GM12874 (cell line): ENCODE measurements at regions not wholly inside any gene's neighbourhood (a gene's known extent, or its start where the extent isn't known, plus 50 kb on each side); places are given as distances from the start of the nearest gene placed in this dataset.

Experiments used
- TF ChIP-seq, protein P1 (sequence below): IDR thresholded peaks from 2 replicates; pipeline ENCODE4 v1.5.1; 2011; ENCODE audit warnings: low read depth, mild to moderate bottlenecking, control low read depth, low read length, moderate library complexity; ENCODE audit not compliant: insufficient read depth

DNA sequence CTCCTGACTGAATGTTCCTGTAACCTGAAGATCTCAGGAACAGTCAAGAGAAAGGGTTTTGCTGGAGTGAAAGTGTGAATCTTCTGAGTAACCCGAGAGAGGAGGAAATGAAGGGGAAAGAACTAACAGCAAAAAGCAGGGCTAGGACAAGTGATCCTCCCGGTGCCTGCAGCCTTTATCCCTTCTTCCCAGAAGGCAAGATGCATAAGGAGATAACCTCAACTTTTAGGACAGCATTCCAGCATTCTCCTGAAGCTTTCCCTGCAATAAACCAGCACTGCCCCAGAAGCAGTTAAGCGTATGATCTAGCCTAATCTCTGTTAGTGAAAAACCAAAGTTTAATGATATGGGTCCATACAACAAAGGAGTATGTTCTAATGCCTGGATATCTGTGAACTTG lies 298.8 kb downstream of the MEX3B start:
- TF ChIP-seq, protein P1, sequence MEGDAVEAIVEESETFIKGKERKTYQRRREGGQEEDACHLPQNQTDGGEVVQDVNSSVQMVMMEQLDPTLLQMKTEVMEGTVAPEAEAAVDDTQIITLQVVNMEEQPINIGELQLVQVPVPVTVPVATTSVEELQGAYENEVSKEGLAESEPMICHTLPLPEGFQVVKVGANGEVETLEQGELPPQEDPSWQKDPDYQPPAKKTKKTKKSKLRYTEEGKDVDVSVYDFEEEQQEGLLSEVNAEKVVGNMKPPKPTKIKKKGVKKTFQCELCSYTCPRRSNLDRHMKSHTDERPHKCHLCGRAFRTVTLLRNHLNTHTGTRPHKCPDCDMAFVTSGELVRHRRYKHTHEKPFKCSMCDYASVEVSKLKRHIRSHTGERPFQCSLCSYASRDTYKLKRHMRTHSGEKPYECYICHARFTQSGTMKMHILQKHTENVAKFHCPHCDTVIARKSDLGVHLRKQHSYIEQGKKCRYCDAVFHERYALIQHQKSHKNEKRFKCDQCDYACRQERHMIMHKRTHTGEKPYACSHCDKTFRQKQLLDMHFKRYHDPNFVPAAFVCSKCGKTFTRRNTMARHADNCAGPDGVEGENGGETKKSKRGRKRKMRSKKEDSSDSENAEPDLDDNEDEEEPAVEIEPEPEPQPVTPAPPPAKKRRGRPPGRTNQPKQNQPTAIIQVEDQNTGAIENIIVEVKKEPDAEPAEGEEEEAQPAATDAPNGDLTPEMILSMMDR, result no peak

DNA sequence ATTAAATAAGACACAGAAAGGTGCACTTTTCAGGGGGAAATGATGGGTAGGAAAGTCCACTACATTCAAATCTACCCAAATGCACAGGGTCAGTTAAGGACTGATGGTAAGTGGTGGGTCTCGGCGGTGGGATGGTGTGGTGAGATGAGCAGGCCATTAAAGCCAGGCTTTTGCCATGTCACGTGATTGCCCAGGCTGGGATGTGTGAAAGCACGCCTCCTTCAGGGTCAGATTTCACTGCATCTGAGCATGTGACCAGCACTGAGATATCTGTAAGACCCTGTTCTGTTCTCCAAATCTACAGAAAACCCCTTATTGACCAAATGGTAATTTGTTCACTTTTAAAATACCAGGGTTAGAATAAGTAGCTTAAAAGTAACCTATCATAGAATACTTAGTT lies 301.5 kb downstream of the MEX3B start:
- TF ChIP-seq, protein P1, result no peak

DNA sequence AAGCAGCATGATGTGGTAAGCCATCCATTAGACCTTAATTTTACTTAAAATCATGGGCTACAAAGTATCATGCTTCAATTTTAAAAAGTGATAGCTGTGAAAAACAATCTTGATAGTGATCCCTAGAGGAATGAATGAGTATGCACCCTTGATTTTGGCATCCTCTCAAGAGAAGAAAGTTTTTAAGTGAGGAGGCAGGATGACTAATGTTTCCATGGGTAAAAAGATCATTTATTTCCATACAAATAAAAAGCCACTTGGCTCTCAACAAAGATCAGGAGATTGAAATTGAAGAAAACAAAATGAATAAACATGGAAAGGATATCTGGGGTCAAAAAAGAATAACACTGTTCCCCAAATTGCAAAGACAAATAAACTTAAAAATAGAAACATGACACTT lies 305.4 kb downstream of the MEX3B start:
- TF ChIP-seq, protein P1, result no peak

DNA sequence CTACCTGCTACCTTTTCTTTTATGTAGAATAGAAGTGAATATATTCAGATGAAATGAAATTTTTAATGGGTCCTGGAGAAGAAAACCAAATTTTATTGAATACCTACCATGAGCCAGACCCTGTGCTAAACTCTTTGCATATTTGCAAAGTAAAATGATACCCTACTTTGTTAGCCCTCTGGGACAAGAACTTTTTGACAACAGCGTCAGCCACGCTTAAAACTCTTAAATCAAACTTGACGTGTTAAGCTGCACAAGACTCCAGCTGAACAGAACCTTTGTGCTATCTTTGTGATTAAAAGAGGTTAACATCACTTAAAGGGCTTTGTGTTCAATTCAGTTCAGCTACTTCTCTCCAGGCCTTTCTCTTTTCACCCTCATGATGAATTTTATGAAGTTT lies 316.5 kb downstream of the MEX3B start:
- TF ChIP-seq, protein P1, result no peak

DNA sequence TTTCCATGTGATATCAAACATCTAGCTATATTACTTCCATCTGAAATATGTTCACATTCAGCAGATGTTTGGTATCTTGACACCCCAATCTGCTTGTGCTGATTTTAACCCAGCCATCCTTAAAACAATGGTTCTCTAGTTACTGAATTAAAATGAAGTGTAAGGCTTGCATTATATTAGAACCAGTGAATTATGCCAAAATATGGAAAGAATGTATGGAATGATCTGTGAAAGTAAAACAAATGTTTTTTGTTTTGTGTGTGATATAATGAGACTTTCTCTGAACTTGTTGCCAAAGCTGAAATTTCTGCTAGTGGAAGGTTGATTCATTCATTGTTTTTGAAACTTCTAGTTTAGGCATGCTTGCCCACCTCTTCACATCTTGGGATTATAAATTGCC lies 317.1 kb downstream of the MEX3B start:
- TF ChIP-seq, protein P1, result no peak

DNA sequence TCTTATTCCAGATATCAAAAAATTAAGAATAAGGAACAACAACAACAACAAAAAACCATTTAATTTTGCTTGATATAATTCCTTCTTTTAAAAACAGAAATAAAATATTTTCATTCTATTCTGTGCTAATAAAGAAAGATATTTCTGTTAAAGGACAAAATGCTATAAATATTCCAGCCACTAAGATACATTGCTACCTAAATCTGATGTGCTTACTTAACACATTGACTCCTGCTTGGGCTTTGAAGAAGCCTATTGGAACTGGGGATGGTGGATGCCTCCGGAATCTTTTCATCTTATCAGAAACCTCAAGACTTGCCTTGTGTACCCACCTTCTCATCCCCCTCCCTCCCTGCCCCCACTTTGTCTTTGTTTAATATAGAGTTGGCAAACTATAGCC lies 320.2 kb downstream of the MEX3B start:
- TF ChIP-seq, protein P1, result no peak

DNA sequence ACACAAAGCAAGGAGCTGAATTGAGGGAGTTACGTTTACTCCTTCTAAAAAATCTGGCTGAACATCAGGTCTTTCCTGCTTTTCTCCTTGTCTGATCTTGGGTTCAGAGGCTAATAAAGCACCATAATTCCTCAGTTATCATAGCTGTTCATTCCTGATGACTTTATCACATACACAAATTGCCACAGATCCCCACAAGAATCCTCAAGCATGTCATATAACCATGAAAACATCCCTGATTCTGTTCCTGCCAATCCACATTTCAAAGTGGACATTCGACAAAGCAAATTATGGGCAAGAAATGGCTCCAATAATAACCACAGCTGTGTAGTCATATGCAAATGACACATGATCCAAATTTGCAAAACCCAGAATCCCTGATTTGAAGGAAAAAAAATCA lies 321.3 kb downstream of the MEX3B start:
- TF ChIP-seq, protein P1, result no peak

DNA sequence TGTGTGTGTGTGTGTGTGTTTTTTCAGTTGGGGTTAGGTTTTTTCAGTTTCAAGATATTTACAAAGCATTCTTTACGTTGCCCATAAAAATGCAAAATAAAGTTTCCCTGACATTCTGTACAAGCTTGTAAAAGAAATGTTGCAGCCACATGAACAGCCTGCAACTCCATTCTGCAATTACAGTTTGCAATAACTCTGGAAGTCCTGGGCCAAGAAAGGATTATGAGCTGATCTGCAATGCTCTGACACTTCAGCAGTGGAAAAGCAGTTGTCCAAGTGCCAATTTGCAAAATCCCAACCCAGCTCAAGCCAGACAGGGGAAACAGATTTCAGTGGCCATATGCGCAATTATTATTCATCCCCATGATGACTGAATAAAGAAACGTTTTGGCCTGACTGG lies 322.1 kb downstream of the MEX3B start:
- TF ChIP-seq, protein P1, result no peak
